ENCODE measurements at regions not wholly inside any gene's neighbourhood (a gene's known extent, or its start where the extent isn't known, plus 50 kb on each side); places are given as distances from the start of the nearest gene placed in this dataset.

GRCh38 chr11:95282291-95282751 lies 51.3 kb upstream of the SESN3 start:
- H3K4me3 ChIP-seq (ENCODE audit: low read length) = no peak overlapping the region
- H3K36me3 ChIP-seq (ENCODE audit: control insufficient read depth, insufficient read depth, low read length) = no peaks in the 10 kb centered on the region
- H3K27me3 ChIP-seq (ENCODE audit: control insufficient read depth, insufficient read depth, low read length) = no peaks in the 10 kb centered on the region
- no peak overlapping the region for H3K27ac ChIP-seq (ENCODE audit: low read depth, low read length)
- no peak overlapping the region for H3K9ac ChIP-seq (ENCODE audit: low read length)
- peaks cover 5% of the 10 kb centered on the region for H3K4me1 ChIP-seq (ENCODE audit: control insufficient read depth, insufficient read depth, low read length)

Data from rectal smooth muscle tissue (tissue), 1 donor.